Effector memory CD8-positive, alpha-beta T cell (primary cell): ENCODE measurements at regions not wholly inside any gene's neighbourhood (a gene's known extent, or its start where the extent isn't known, plus 50 kb on each side); places are given as distances from the start of the nearest gene placed in this dataset.

Source experiments
- ATAC-seq: fragments of 150-1000 bp; cut with Tn5 transposase; replicated peaks from 2 replicates; pipeline ENCODE4 v1.10.0; 2021; ENCODE audit warnings: mild to moderate bottlenecking, moderate library complexity
- DNase-seq, 3 experiments: peaks; one replicate each; pipeline ENCODE4 v3.0.0; 2021
- H3K27ac Mint-ChIP-seq, 2 donors: one replicate each; pipeline ENCODE4 v1.8.0; 2022; ENCODE audit warnings: mild to moderate bottlenecking in 2 of 2, mixed read lengths in 2 of 2, moderate library complexity in 2 of 2
- H3K27me3 Mint-ChIP-seq, 2 donors: one replicate each; pipeline ENCODE4 v1.8.0; 2022; ENCODE audit warnings: mixed read lengths in 2 of 2
- H3K36me3 Mint-ChIP-seq: one replicate; pipeline ENCODE4 v1.8.0; 2022; ENCODE audit warnings: mild to moderate bottlenecking, moderate library complexity, mixed read lengths; ENCODE audit not compliant: insufficient read depth
- H3K4me1 Mint-ChIP-seq, 2 donors: one replicate each; pipeline ENCODE4 v1.8.0; 2022; ENCODE audit warnings: low read depth in 2 of 2, mixed read lengths in 2 of 2
- H3K4me3 Mint-ChIP-seq, 2 donors: one replicate each; pipeline ENCODE4 v1.8.0; 2022; ENCODE audit warnings: mild to moderate bottlenecking in 2 of 2, mixed read lengths in 2 of 2, moderate library complexity in 2 of 2
- H3K9me3 Mint-ChIP-seq, 2 donors: one replicate each; pipeline ENCODE4 v1.8.0; 2022; ENCODE audit warnings: mixed read lengths in 2 of 2

DNA sequence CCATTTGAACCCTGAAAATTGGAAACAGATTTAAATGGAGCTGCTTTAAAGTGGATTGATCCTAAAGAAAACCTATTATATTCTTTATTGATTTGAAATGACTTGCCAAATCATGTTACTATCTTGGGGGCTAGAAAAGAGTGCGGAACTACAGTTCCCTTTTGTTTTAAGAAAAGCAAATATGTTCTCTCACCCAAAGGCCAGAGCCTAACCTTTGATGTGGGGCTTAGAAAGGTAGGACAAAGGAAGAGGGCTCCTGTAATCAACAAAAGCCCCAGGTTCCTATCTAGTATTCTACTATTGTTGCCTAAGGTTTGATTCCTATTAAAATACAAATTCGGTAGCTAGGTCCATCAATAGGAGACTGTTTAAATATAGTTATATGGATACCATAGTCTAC is 100.8 kb upstream of the BEND6 start:
- no peaks in the 10 kb centered on the region for H3K9me3 Mint-ChIP-seq
- peaks cover 7 to 11% of the 10 kb centered on the region in 2 donors for H3K4me1 Mint-ChIP-seq
- no peak overlapping the region for H3K27ac Mint-ChIP-seq
- H3K36me3 Mint-ChIP-seq, result no peaks in the 10 kb centered on the region
- no peak for DNase-seq
- peaks cover 50% of the 10 kb centered on the region in 2 donors for H3K27me3 Mint-ChIP-seq
- H3K4me3 Mint-ChIP-seq, result no peak overlapping the region
- ATAC-seq, result no peak

DNA sequence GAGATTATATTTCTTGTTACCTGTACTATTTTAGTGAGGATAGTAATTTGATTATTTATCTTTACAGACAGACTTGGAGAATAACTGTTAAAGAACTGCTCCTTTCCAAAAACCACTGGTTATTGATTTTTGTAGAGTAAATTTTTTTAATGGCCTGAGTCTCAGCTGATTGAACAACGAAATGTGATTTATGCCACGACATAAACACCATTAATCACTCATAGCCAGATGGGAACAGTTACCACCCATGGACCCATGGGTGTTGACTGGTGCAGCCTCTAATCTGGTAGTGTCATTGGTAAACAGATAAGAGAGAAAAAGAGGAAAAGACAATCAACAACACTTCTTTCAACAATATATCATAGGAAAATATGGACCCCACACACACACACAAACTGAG is 101.4 kb upstream of the BEND6 start:
- H3K27me3 Mint-ChIP-seq, result peaks cover 50% of the 10 kb centered on the region in 2 donors
- no peak overlapping the region for H3K4me3 Mint-ChIP-seq
- no peaks in the 10 kb centered on the region for H3K9me3 Mint-ChIP-seq
- peaks cover 7 to 11% of the 10 kb centered on the region in 2 donors for H3K4me1 Mint-ChIP-seq
- no peak for DNase-seq
- H3K36me3 Mint-ChIP-seq, result no peaks in the 10 kb centered on the region
- no peak for ATAC-seq
- H3K27ac Mint-ChIP-seq, result no peak overlapping the region

DNA sequence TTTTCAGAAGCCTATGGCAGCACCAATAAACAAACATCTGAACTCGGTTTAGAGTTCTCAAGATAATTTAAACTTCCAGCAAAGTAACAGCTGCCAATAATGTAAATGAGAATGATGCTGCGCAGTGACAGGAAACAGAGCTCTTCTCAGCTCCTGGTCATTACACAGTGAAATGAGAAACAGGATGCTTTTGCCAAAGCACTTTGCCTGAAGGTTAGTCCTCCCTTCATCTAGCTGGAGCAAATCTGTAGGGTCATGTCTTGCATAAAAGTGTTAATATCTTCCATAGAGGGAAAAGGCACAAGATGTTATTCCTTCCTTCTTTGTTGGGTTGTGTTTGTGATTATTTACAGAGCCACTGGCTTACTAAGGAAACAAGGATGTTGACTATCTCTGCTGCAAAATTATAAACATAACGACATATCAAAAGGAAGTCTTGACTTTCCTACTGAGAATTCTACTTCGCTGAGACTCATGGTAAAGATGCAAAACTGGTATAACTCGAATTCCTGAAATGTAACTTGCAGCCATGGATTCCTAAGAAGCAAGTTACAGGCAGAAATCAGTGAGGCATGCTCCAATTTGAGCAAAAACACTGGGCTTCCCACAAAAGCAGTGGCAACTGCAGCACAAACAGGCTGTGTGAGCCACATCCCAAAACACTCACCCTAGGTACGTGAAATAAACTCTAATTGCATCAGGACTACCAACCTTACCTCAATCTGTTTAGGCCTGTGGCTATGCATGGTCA is 102.5 kb upstream of the BEND6 start:
- Mint-ChIP-seq H3K36me3 (no peaks in the 10 kb centered on the region), H3K4me1 (peaks cover 7 to 11% of the 10 kb centered on the region in 2 donors), H3K9me3 (no peaks in the 10 kb centered on the region), H3K4me3 (no peak overlapping the region), H3K27me3 (peaks cover 48 to 55% of the 10 kb centered on the region in 2 donors), H3K27ac (no peak overlapping the region)
- DNase-seq, result no peak
- ATAC-seq, result no peak

DNA sequence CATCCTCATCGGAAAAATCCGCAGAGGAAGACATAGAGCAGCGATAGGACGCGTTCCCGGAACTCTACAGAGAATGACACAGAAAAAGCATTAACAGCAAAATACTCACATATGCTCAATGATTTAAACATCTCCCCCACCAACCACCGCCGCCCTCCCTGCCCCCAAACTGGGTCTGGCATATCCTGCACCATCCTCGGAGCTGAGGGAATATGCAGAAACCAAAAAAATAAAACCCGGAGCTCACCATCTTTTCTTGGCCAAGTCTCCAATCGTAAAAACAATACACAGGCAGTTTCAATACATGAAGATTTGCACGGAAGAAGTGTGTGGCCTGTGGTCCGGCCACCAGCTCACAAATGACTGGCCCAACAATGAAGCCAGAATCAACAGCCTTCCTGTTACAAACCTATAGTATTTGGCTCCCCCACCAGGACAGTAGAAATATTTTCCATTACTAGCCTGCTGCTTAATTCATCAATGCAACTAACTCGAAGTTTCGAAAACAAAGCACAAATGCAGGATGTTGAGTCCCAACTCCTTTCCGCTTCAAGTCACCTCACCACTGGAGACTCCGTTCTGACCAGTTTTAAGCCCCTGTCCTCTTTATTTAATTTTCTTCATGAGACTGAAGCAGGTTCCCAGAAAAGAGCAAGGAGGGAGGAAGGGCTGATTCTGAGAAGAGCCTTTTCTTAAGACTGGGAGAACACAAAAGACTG is 103.2 kb upstream of the BEND6 start:
- Mint-ChIP-seq H3K27ac (no peak overlapping the region), H3K4me1 (peaks cover 7 to 11% of the 10 kb centered on the region in 2 donors), H3K9me3 (no peaks in the 10 kb centered on the region), H3K4me3 (peak overlapping the region; percentile 16 to 48), H3K36me3 (no peaks in the 10 kb centered on the region), H3K27me3 (peaks cover 52 to 61% of the 10 kb centered on the region in 2 donors)
- peak; percentile 21 for ATAC-seq
- no peak for DNase-seq

DNA sequence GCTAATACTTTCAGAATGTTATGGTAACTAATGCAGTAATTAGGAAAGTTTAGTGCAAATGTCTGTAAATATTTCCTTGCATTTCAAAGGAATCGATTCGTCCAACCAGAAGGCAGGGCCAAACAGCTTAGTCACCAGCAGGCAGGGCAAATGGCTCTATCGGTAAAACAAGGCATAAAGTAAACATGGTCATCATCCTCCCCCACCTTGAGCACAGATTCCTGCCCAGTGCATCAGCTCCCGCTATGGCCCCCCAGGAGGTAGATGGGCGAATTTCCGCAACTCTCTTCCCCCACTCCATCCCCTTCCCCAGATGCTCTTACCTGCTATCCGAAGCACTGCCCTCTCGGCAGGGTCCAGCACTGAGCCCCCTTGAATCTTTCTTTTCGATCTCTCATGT is 103.8 kb upstream of the BEND6 start:
- DNase-seq, result no peak
- H3K4me1 Mint-ChIP-seq, result peaks cover 7 to 11% of the 10 kb centered on the region in 2 donors
- peaks cover 58 to 60% of the 10 kb centered on the region in 2 donors for H3K27me3 Mint-ChIP-seq
- H3K36me3 Mint-ChIP-seq, result no peaks in the 10 kb centered on the region
- no peak overlapping the region for H3K27ac Mint-ChIP-seq
- no peaks in the 10 kb centered on the region for H3K9me3 Mint-ChIP-seq
- H3K4me3 Mint-ChIP-seq, result peak overlapping the region; percentile 16 to 48
- ATAC-seq, result no peak

DNA sequence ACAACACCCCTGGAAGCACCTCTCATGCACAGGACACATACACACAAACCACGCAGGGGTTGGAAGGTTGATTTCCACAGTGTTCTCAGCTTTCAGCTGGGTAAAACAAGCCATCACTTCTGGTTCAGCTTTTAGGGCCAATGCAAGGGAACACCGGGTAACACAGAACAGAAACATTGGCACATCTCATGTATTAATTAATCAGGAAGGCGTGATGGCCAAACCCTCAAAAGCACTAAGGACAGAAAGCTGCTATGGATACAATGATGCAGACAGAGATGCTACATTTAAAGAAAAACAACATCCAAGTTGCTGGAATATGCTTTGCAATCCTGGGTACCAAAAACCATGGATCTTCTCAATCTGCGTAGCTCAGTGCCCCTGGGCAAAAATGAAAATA is 104.3 kb upstream of the BEND6 start:
- H3K27me3 Mint-ChIP-seq, result peaks cover 56 to 59% of the 10 kb centered on the region in 2 donors
- no peak overlapping the region for H3K27ac Mint-ChIP-seq
- DNase-seq, result no peak
- no peaks in the 10 kb centered on the region for H3K36me3 Mint-ChIP-seq
- H3K9me3 Mint-ChIP-seq, result no peaks in the 10 kb centered on the region
- peaks cover 7 to 11% of the 10 kb centered on the region in 2 donors for H3K4me1 Mint-ChIP-seq
- no peak for ATAC-seq
- H3K4me3 Mint-ChIP-seq, result no peak overlapping the region

DNA sequence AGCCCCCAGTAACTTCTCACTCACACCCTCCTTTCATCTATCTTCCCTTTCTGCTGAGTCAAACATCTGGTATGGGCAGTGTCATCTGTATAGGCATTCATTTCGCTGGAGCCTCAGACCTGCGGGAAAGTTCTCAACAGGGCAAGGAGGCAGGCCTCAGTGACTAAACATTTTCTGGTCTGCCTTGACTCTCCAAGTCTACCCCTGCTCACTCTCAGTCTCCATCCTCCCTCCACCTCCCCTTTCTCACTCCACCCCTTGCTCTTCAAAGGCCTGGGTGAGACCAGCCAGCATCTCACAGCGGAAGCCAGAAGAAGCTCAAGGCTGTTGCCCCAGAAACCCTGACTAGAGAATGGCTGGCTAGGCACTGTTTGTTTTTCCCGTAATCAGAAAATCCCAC is 105.0 kb upstream of the BEND6 start:
- Mint-ChIP-seq H3K27me3 (peaks cover 62 to 67% of the 10 kb centered on the region in 2 donors), H3K36me3 (no peaks in the 10 kb centered on the region), H3K9me3 (no peaks in the 10 kb centered on the region), H3K4me3 (no peak overlapping the region), H3K4me1 (peaks cover 7 to 11% of the 10 kb centered on the region in 2 donors), H3K27ac (no peak overlapping the region)
- ATAC-seq (no peak), DNase-seq (no peak)

DNA sequence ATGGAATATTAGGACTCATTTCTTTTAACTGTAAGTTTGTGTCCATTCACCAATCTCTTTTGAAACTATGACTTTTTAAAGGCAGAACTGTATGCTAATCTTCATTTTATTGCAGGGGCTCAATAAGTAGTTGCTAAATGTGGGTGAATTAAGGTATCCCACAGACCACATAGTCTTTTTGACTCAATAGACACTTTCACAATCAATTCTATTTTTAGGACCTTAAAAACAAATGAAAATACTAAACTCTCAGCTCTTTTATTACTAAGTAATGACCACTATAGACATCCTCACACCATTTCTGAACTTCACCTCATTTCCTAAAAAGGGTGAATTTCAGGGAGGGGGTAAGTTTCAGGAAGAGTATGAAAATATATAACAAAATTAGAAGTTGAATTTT is 106.8 kb upstream of the BEND6 start:
- H3K27me3 Mint-ChIP-seq, result peaks cover 70 to 72% of the 10 kb centered on the region in 2 donors
- no peaks in the 10 kb centered on the region for H3K9me3 Mint-ChIP-seq
- no peak for ATAC-seq
- peaks cover 7 to 11% of the 10 kb centered on the region in 2 donors for H3K4me1 Mint-ChIP-seq
- H3K4me3 Mint-ChIP-seq, result no peak overlapping the region
- DNase-seq, result no peak
- no peaks in the 10 kb centered on the region for H3K36me3 Mint-ChIP-seq
- H3K27ac Mint-ChIP-seq, result no peak overlapping the region

DNA sequence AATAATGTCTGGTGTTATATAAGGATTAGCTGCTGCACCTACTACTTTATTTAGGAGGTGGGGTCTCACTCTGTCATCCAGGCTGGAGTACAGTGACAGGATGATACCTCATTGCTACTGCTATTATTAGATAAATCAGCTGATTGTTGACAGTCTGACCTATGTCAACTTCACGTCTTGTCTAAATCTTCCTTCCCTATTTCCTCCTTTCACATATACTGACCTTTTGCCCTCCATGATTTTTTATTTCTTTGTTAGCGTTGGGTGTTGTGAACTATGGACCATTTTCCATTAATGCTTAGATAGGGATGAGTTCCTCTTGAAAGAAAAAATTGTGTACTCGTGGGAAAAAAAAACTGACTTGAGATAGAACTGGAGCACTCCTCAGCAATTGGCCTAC is 109.9 kb upstream of the BEND6 start:
- Mint-ChIP-seq H3K36me3 (no peaks in the 10 kb centered on the region), H3K4me3 (no peak overlapping the region), H3K4me1 (peaks cover 0 to 5% of the 10 kb centered on the region in 2 donors), H3K9me3 (no peaks in the 10 kb centered on the region), H3K27ac (no peak overlapping the region), H3K27me3 (peaks cover 63% of the 10 kb centered on the region in 2 donors)
- DNase-seq (no peak), ATAC-seq (no peak)

DNA sequence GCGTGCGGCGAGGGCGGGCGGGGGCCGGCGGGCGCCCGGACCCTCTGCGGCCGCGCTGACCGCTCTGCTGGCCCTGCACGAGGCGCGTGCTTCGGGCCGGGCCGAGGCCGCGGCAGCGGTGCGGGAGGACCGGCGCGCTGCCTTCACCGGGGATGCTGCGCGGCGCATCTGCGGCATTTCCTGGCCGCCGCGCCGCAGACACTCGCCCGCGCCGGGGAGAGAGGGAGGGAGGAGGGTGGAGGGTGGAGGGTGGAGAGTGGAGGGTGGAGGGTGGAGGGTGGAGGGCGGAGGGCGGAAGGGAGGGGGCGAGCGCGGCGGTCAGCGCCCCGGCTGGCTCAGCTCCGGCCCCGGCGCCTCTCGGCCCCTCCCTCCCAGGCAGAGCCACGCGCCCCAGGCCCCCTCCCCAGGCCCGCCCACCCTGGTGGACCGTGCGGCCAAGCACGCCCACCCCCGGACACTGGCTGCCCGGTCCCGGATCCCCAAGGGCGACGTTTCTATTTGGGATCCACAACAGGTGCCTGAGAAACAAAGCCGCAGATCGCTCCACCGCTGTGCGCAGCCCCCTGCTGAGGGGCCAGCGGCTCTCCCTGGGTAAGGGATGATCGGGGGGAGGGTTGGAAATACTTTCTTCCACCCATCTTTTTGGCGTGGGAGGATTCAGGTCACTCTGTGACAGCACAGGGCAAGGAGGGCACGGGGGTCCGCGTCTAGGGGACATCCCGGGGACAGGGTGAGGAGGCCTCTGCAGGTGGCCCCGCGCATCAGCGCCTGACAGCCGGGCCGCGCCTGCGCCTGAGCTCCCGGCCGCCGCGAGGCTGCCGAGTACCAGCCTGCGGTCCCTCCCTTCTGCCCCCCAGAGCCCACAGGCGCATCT is 111.2 kb upstream of the BEND6 start:
- H3K36me3 Mint-ChIP-seq, result no peaks in the 10 kb centered on the region
- DNase-seq (no peak), ATAC-seq (peak; percentile 66)
- H3K27me3 Mint-ChIP-seq, result peaks cover 53 to 54% of the 10 kb centered on the region in 2 donors
- H3K4me3 Mint-ChIP-seq, result peak overlapping the region; percentile 28 to 32
- no peak overlapping the region for H3K27ac Mint-ChIP-seq
- H3K4me1 Mint-ChIP-seq, result peaks cover 0 to 5% of the 10 kb centered on the region in 2 donors
- H3K9me3 Mint-ChIP-seq, result no peaks in the 10 kb centered on the region

DNA sequence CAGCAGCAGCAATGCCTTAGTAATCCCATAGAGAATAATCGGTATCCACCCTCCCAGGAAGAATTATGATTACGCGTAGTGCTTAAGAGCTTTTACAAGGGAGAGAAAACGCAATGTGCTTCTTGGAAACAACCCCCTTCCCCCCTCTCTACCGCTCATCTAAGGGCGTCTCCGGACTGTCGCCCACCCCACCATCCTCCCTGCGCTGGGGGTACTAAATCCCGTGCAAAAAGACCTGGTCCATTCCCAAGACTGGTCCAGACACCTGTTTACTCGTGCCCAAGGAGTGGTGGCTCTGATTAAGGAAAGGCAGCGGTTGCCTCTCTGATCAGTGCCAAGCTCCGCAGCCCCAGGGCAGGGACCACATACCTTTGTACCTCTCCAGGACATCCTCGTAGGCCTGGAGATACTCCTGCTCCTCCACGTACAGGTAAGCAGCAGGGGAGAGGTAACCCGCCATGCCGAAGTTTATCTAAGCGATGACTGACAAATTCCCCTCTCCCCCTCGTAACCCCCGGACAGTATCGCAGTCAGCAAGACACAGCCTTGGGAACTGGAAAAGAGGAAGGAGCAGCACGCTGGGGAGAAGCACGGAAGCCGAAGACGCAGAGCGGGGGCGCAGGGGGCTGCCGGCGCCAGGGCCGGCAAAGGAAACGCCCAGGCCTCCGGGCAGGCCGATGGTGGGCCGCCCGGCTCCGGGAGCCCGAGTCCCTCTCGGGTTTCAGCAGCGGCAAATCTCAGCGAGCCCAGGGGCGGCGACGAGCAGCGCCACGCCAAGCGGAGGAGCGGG is 112.0 kb upstream of the BEND6 start:
- no peak for DNase-seq
- Mint-ChIP-seq H3K9me3 (no peaks in the 10 kb centered on the region), H3K27ac (no peak overlapping the region), H3K27me3 (peaks cover 54 to 55% of the 10 kb centered on the region in 2 donors), H3K4me1 (peaks cover 0 to 5% of the 10 kb centered on the region in 2 donors), H3K4me3 (peak overlapping the region; percentile 68 to 73), H3K36me3 (no peaks in the 10 kb centered on the region)
- ATAC-seq, result no peak

DNA sequence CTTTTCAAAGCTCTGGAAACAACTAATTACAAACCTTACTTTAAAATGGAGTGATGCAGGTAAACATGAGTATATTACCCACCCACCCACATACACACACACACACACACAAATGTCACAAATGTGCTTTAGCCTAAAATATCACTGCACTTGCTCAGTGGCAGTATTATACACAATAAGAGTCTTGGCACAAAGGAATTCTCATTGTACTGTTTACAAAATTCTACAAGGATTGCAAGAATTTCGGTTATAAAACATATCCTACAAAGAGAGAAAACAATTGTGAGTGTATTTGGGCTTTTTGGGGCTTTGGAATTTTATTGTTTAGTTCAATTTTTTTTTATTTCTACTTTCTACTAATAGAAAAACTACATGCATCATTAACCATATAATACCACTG is 113.2 kb upstream of the BEND6 start:
- peaks cover 0 to 4% of the 10 kb centered on the region in 2 donors for H3K9me3 Mint-ChIP-seq
- no peak overlapping the region for H3K27ac Mint-ChIP-seq
- no peak overlapping the region for H3K4me3 Mint-ChIP-seq
- ATAC-seq (no peak), DNase-seq (no peak)
- no peaks in the 10 kb centered on the region for H3K36me3 Mint-ChIP-seq
- peaks cover 0 to 5% of the 10 kb centered on the region in 2 donors for H3K4me1 Mint-ChIP-seq
- peaks cover 55 to 56% of the 10 kb centered on the region in 2 donors for H3K27me3 Mint-ChIP-seq

DNA sequence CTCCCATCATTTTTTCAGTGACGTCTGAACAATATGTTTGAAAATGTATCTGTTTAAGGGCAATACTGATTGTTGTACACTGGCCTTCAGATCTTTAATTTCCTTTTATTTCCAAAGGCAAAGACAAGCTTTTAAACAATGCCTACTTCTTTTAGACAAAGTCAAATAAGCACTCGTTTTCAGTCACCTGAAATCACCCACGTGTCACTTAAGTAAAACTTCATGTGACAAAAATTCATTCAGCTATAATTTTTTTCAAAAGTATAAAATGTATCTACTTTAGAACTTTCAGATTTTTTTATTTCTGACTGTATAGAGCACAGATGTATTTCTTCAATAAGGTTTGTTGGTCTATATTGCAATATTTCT is 113.5 kb upstream of the BEND6 start:
- Mint-ChIP-seq H3K36me3 (no peaks in the 10 kb centered on the region), H3K9me3 (peaks cover 0 to 4% of the 10 kb centered on the region in 2 donors), H3K27ac (no peak overlapping the region), H3K27me3 (peaks cover 51 to 56% of the 10 kb centered on the region in 2 donors), H3K4me1 (peaks cover 0 to 5% of the 10 kb centered on the region in 2 donors), H3K4me3 (no peak overlapping the region)
- DNase-seq, result no peak
- ATAC-seq, result no peak
